Karpas-422 (cell line): ENCODE measurements at regions not wholly inside any gene's neighbourhood (a gene's known extent, or its start where the extent isn't known, plus 50 kb on each side); places are given as distances from the start of the nearest gene placed in this dataset.

ENCODE experiments used
- DNase-seq: peaks from one replicate; pipeline ENCODE4 v3.0.0-alpha.2; 2015
- H2AFZ ChIP-seq: fragments of 200-600 bp; sonication (generic); 2 replicates; pipeline ENCODE4 v1.6.1; 2014; ENCODE audit warnings: antibody characterized with exemption, low read length, mixed read lengths
- H3K27ac ChIP-seq: fragments of 200-600 bp; sonication (generic); 2 replicates; pipeline ENCODE4 v1.5.1; 2014; ENCODE audit warnings: mild to moderate bottlenecking, low read length, moderate library complexity
- H3K27me3 ChIP-seq: fragments of 200-600 bp; sonication (generic); 2 replicates; pipeline ENCODE4 v1.6.1; 2014; ENCODE audit warnings: low read length, mixed read lengths
- H3K36me3 ChIP-seq: fragments of 200-600 bp; sonication (generic); 2 replicates; pipeline ENCODE4 v1.6.1; 2014; ENCODE audit warnings: low read length, mixed read lengths; ENCODE audit not compliant: insufficient read depth
- H3K4me1 ChIP-seq: fragments of 200-600 bp; sonication (generic); 2 replicates; pipeline ENCODE4 v1.6.1; 2014; ENCODE audit warnings: mild to moderate bottlenecking, low read length, mixed read lengths
- H3K4me2 ChIP-seq: fragments of 200-600 bp; sonication (generic); 2 replicates; pipeline ENCODE4 v1.6.1; 2014; ENCODE audit warnings: low read length, low read depth, mild to moderate bottlenecking; ENCODE audit not compliant: poor library complexity, severe bottlenecking
- H3K4me3 ChIP-seq: fragments of 200-600 bp; sonication (generic); 2 replicates; pipeline ENCODE4 v1.5.1; 2014; ENCODE audit warnings: mild to moderate bottlenecking, antibody characterized with exemption, low read length, mixed read lengths
- H3K79me2 ChIP-seq: fragments of 200-600 bp; sonication (generic); 2 replicates; pipeline ENCODE4 v1.6.1; 2014; ENCODE audit warnings: mild to moderate bottlenecking, low read length, mixed read lengths
- H3K9ac ChIP-seq: fragments of 200-600 bp; sonication (generic); 2 replicates; pipeline ENCODE4 v1.6.0; 2014; ENCODE audit warnings: low read length
- H3K9me2 ChIP-seq: fragments of 200-600 bp; sonication (generic), shearing (Covaris generic); replicated peaks from 2 replicates; pipeline ENCODE4 v1.6.0; 2014; ENCODE audit warnings: mild to moderate bottlenecking, low read length, moderate library complexity; ENCODE audit not compliant: insufficient read depth
- H3K9me3 ChIP-seq: fragments of 300-700, 200-600 bp; sonication (generic); 2 replicates; pipeline ENCODE4 v1.6.1; 2014; ENCODE audit warnings: low read length, mixed read lengths
- H4K20me1 ChIP-seq: fragments of 200-600 bp; sonication (generic); 2 replicates; pipeline ENCODE4 v1.6.1; 2014; ENCODE audit warnings: mild to moderate bottlenecking, antibody characterized with exemption, low read length, low read depth; ENCODE audit not compliant: insufficient read depth

DNA sequence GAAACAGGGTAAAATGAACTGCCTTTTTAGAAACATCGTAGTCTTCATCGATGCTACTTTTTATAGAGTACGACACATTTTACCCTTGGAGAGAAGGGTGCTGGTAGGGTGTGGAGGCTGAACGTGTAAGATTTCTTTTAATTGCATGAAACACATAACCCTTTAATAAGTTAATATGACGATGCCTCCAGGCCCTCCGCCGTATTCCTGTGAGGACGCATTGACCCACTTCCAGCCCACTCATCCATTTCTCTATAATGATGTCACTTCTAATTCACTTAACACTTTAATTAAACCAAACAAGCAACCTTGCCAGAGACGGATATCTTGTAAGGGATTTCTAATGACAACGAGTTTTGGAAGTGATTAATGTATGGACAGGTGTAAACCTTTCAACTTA lies 158.7 kb downstream of the IRX2 start:
- Histone ChIP-seq H4K20me1 (no peaks in the 10 kb centered on the region), H3K9ac (no peak overlapping the region), H3K36me3 (no peaks in the 10 kb centered on the region), H3K4me2 (no peak overlapping the region), H3K79me2 (no peaks in the 10 kb centered on the region), H3K9me3 (peaks cover 3% of the 10 kb centered on the region; the same call in 1 of the 2 replicates), H3K9me2 (no peaks in the 10 kb centered on the region; the same call in 1 of the 2 replicates), H3K27me3 (no peaks in the 10 kb centered on the region), H3K4me1 (no peaks in the 10 kb centered on the region), H2AFZ (no peak overlapping the region), H3K4me3 (no peak overlapping the region), H3K27ac (no peak overlapping the region)
- DNase-seq, result no peak

DNA sequence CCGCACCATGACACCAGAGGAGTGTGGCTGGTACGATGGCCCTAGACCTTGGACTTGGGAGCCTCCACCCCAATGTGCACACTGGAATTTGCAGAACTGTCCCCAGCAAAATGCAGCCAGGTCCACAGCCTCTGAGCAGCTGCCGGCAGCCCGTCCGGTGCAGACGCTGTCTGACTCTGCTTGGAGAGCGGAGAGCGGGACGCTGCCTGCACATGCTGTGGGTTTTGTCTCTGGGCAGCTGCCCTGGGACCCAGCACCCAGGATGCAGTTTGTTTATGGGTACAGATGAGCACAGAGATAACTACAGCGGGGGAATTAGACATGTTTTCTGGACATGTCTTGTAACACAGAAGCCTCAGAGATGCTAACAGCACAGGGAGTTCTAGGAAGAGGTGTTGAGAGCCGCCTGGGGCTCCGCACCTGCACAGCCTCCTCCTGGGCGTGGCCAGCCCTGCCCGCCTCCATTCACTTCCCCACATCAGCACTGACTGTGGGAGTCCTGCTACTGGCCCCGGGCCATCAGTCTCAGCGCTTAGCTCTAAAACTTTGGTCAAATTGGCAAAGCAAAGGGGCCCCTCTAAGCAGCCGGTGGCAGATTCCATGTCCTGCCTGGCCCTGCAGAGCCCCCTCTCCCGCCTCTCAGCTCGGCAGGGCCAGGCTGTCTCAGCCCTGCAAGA lies 159.6 kb downstream of the IRX2 start:
- H3K27me3 ChIP-seq, result no peaks in the 10 kb centered on the region
- DNase-seq, result no peak
- H3K4me2 ChIP-seq, result no peak overlapping the region
- no peaks in the 10 kb centered on the region for H3K79me2 ChIP-seq
- H3K9me3 ChIP-seq, result peaks cover 3% of the 10 kb centered on the region; the same call in 1 of the 2 replicates
- H3K4me1 ChIP-seq, result no peaks in the 10 kb centered on the region
- H4K20me1 ChIP-seq, result no peaks in the 10 kb centered on the region
- no peak overlapping the region for H3K9ac ChIP-seq
- H2AFZ ChIP-seq, result no peak overlapping the region
- no peak overlapping the region for H3K27ac ChIP-seq
- no peaks in the 10 kb centered on the region; the same call in 1 of the 2 replicates for H3K9me2 ChIP-seq
- no peaks in the 10 kb centered on the region for H3K36me3 ChIP-seq
- no peak overlapping the region for H3K4me3 ChIP-seq

DNA sequence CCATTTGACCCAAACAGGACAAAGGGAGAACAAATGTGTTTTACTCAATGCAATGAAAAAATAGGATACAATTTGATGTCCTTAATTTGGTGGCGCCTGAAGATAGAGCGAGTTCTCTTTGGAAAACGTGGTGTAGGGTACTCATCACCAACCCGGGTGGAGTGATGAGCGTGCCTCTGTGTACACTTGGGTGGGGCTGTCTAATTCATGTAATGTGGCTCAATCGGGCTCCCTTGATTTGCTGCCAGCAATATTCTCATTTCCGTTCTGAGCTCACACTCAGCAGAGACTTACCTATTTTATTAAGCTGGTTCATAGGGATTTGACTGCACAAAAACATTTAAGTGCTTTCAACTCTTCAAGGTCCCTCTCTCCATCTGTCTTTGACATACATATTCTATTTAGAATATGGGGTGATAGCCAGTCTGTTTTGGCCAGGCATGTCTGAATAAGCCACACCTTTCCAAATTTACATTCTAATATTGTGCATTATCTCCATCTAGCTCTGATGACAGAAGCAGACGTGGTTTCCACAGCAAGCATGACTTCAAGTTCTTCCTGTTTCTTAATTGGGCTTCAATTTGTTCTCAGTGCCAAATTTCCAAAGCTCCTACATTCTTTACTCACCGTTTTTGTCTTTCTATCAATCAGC lies 162.5 kb downstream of the IRX2 start:
- no peaks in the 10 kb centered on the region for H3K79me2 ChIP-seq
- H3K36me3 ChIP-seq, result no peaks in the 10 kb centered on the region
- H2AFZ ChIP-seq, result no peak overlapping the region
- H3K27me3 ChIP-seq, result no peaks in the 10 kb centered on the region
- no peak overlapping the region for H3K4me3 ChIP-seq
- peaks cover 8% of the 10 kb centered on the region for H3K9me3 ChIP-seq
- DNase-seq, result no peak
- no peak overlapping the region for H3K9ac ChIP-seq
- H3K27ac ChIP-seq, result no peak overlapping the region
- no peaks in the 10 kb centered on the region for H3K4me1 ChIP-seq
- no peaks in the 10 kb centered on the region for H3K9me2 ChIP-seq
- H4K20me1 ChIP-seq, result no peaks in the 10 kb centered on the region
- no peak overlapping the region for H3K4me2 ChIP-seq

- Histone ChIP-seq H2AFZ (no peak overlapping the region), H3K36me3 (no peaks in the 10 kb centered on the region), H3K9ac (no peak overlapping the region), H3K27me3 (no peaks in the 10 kb centered on the region), H3K9me3 (peaks cover 16% of the 10 kb centered on the region), H3K9me2 (no peaks in the 10 kb centered on the region), H4K20me1 (no peaks in the 10 kb centered on the region), H3K4me1 (no peaks in the 10 kb centered on the region), H3K4me2 (no peak overlapping the region), H3K4me3 (no peak overlapping the region), H3K79me2 (no peaks in the 10 kb centered on the region), H3K27ac (no peak overlapping the region)
- no peak for DNase-seq
Observed at GRCh38 chr5:2587189-2588031, 164.1 kb downstream of the IRX2 start.

DNA sequence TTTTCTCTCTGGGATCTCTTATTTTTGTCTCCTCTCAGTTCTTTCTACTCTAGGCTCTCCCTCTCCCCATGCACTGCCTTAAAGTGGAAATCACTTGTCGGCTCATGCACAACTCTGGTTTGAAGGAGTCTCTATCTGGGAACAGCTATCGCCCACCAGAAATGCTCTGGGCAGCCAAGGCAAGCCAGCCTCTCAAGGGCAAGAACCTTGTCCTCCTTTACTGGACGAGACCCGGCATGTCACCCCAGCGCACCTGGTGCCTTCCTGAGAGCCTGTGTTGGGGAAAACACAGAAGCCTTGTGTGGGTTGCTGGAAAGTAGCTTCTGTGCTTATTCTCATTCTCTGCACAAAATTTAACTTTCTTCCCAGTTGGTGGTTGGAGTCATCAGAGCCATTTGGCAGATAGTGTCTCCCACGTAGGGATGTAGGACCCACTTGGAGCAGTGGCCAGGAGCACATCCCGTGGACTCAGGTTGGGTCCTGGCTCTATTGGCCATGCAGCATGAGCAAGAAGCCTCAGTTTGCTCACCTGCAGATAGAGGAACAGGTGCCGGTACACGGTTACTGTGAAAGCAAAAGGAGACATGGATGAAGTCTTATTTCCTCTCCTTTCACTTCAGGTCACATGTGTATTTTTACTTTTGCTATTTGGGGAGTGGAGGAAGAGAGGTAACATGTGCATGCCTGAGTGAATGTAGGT lies 165.3 kb downstream of the IRX2 start:
- H3K9me3 ChIP-seq, result peaks cover 16% of the 10 kb centered on the region
- H3K79me2 ChIP-seq, result no peaks in the 10 kb centered on the region
- no peaks in the 10 kb centered on the region for H4K20me1 ChIP-seq

GRCh38 chr5:2584579-2585269 lies 166.8 kb downstream of the IRX2 start:
- no peaks in the 10 kb centered on the region for H3K9me2 ChIP-seq
- H3K27ac ChIP-seq, result no peak overlapping the region
- no peak overlapping the region for H3K4me3 ChIP-seq
- no peak overlapping the region for H3K9ac ChIP-seq
- no peaks in the 10 kb centered on the region for H3K27me3 ChIP-seq
- no peaks in the 10 kb centered on the region for H3K4me1 ChIP-seq
- no peaks in the 10 kb centered on the region for H3K36me3 ChIP-seq
- no peaks in the 10 kb centered on the region for H4K20me1 ChIP-seq
- no peak for DNase-seq
- no peaks in the 10 kb centered on the region for H3K79me2 ChIP-seq
- H3K9me3 ChIP-seq, result peaks cover 14% of the 10 kb centered on the region
- no peak overlapping the region for H3K4me2 ChIP-seq
- no peak overlapping the region for H2AFZ ChIP-seq

More for the DNA sequence above, 165.3 kb downstream of the IRX2 start:
- H3K4me2 ChIP-seq, result no peak overlapping the region
- no peak overlapping the region for H3K4me3 ChIP-seq
- no peak overlapping the region for H3K27ac ChIP-seq
- H3K9me2 ChIP-seq, result no peaks in the 10 kb centered on the region
- no peak overlapping the region for H2AFZ ChIP-seq
- no peaks in the 10 kb centered on the region for H3K27me3 ChIP-seq
- no peaks in the 10 kb centered on the region for H3K36me3 ChIP-seq
- no peaks in the 10 kb centered on the region for H3K4me1 ChIP-seq
- no peak overlapping the region for H3K9ac ChIP-seq
- no peak for DNase-seq

GRCh38 chr5:2582507-2582906 lies 169.0 kb downstream of the IRX2 start:
- no peaks in the 10 kb centered on the region for H3K9me2 ChIP-seq
- no peak overlapping the region for H3K27ac ChIP-seq
- H3K9ac ChIP-seq, result no peak overlapping the region
- H3K4me2 ChIP-seq, result no peak overlapping the region
- no peak for DNase-seq
- no peak overlapping the region for H3K4me3 ChIP-seq
- no peaks in the 10 kb centered on the region for H3K79me2 ChIP-seq
- H2AFZ ChIP-seq, result no peak overlapping the region
- no peaks in the 10 kb centered on the region for H3K36me3 ChIP-seq
- peaks cover 14% of the 10 kb centered on the region for H3K9me3 ChIP-seq
- no peaks in the 10 kb centered on the region for H3K27me3 ChIP-seq
- no peaks in the 10 kb centered on the region for H4K20me1 ChIP-seq
- no peaks in the 10 kb centered on the region for H3K4me1 ChIP-seq
